Suppressor macrophage (primary cell): ENCODE measurements at regions not wholly inside any gene's neighbourhood (a gene's known extent, or its start where the extent isn't known, plus 50 kb on each side); places are given as distances from the start of the nearest gene placed in this dataset.

ENCODE experiments used
- DNase-seq, 4 experiments: peaks; one replicate each; pipeline ENCODE4 v3.0.0-alpha.2; 2020 to 2022

DNA sequence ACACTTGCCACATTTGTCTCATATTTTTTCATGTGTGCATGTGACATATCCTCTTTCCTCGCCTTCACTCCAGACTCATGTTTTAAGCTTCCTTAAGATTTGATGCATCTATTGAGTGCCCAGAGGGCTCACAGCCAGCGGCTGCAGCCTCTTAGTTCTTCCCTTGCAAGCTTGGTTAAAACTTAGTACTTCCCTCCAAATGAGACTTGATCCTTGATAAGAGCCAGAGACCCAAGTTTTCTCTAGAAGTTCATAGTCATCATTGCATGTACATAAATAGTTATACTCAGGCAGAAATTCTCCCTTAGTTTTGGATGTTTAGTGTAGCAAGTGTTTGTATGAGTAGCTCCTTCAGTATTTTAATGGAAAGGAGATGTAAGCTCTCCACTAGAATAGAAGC lies 337.6 kb upstream of the B3GALT2 start:
- no peak for DNase-seq

DNA sequence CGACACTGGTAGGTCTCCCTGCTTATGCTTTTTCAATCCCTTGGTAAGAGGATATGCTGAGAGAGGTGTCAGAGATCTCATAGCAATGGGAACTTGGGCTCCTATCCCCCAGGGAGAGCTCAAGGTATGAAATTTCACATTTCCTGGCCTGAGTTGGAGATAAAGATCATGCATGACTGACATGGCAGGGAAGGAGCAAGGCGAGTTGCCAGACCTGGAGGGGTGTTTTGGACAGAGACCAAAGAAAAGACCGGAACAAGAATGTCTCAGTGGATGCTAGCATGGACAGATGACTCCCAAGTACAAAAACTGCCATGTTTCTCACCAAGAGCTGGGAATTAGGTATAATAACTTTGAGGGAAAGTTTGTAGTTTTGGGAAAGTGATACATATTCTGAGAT lies 334.1 kb upstream of the B3GALT2 start:
- DNase-seq: no peak

DNA sequence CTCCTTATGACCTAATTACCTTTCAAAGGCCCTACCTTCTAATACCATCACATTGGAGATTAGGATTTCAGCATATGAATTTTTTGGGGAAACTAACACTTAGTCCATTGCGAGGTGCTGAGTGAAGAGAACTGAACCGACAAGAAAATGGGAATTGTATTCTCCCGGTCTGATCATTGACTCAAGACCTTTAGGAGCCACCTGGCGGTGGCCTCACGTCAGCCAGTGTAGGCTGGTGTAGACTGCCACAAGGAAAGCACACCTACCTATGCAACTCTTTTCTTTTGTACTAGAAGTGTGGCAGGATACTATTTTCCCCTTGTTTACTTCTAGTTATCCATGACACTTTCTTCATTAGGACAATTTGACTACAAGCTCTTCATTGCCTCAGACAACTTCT lies 333.5 kb upstream of the B3GALT2 start:
- no peak for DNase-seq

DNA sequence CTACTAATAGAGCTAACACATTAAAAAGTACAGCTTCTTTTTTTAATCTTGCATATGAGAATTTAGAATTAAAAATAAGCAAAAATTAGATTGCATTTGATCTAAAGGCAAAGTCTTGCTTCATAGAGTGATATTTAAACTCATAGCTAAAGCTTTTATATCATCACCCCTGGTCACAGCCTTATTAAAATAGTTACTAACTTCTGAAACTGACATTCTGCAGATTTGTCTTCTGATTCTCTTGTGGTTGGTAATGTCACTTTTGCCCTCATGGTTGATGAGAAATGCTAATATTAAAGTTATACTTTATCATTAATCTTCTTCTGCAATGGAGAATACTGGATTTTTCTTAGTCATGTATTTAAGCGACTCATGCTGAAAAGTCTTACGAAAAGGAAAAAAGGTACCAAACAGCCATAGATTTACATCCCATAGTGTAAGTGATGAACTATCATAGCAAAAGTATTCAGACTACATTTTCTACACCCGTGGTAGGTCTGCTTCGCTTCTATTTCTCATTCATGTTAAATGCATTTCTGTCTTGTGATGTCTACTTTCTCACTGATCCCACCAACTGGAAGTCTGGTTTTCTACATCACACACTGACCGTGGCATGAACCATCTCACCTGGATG lies 330.5 kb upstream of the B3GALT2 start:
- no peak for DNase-seq

DNA sequence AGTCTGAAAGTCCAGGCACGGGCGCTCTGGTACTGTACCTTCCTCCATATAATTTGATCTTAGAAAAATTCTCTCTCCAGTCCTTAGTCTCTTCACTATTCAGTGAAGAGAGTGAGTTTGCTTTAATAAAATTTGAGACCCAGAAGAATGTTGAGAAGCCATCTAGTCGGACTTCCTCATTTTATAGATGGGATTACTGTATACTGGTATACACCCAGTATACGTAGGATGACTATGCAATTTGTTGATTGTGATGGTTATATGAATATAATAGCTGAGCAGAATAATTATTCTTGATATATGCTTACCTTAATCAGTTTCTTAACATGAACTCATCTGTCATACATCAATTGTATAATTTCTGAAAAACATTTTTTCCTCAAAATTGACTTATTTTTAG lies 328.0 kb upstream of the B3GALT2 start:
- DNase-seq: peak in 2 of 4 experiments; percentile 35 to 51

DNA sequence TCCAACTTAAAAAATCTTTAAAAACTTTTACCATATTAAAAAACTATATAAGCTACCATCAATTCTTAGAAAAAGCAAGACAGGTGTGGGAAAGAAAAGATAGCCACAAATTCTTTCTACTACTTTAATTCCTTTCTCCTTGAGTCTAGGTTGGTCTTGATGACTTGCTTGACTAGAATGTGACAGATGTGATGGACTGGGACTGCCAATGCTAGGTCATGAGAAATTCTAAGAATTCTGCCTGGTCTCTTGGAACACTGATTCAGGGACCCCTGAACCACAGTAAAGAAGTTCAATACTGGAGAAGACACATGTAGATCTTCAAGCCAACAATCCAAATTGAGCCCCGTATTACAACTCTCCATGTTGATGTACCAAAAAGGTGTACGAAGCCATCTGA lies 326.6 kb upstream of the B3GALT2 start:
- no peak for DNase-seq

DNA sequence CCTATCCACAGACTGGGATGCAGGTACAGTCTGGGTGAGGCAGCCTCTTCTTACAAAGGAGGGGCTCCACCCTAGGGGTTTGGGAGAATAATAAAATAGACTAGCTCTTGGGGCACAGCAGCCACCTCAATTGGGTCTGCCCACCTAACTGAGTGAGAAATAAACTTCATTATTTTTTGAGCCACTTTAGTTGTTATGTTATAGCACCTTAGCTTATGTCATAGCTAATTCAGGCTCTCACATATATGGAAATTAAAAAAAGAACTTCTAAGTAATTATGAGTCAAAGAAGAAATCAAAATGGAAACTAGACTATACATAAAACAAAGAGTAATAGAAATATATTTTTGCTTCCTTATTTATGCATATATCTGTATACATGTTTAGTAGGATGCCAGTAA lies 318.5 kb upstream of the B3GALT2 start:
- DNase-seq: no peak

DNA sequence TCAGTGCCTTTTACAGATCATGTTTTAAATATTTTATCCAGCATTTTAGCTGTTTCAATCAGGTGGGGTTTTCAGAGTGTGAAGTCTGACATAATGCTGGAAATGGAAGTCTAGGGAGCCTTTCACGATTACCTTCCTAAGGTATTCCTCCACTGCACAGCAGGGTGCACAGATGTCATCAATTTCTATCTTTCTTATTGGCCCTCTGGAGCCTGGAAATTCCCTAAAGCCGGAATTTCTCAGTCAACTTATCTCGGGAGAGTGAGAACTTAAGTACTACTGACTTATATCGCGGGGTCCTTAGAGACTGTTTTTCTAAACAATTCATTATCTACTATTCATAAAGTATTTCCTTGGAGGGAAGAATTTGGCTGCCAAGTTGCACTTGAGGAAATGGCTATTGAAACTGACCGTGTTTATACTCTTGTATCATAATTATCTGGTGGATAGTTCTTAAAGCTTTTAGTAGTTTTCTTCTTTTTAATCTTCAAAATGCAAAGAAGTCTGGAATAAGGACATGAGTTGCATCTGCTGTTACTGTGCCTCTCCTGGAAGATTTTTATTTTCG lies 311.8 kb upstream of the B3GALT2 start:
- no peak for DNase-seq

DNA sequence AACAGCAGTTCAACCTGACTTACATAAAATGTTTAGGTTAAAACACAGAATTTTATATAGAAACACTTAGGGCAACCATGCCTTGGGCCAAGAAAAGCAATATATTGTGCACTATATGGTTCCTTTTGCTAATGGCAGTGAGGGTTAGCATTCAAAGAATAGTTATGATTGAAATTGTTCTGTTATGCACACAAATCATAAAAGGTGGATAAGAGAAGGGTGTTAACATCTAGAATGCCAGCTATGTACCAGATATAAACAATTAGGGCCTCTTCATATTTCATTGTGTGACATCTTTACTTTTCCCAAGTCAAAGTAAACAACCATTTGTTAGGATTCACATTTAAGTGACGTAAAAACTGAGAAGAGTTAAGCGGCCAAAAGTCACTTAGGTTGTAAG lies 308.0 kb upstream of the B3GALT2 start:
- DNase-seq: no peak

DNA sequence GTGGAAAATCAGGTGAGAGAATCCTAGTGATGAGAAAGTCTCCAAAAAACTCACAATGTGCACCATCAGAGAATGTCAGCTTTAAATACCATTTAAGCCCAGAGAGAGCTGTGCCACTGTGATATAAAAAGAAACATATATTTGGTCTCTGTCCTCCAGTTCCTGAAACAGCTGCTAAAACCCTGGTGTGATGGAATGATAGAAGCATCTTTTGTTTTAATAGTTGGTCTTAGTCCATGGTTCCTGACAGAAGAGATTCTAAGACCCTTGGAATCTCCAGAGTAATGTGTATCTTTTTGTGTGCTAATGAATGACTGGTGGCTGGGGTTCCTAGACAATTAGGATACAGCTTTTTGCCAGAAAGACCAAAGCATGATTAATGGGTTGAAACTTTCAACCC lies 302.8 kb upstream of the B3GALT2 start:
- no peak for DNase-seq

DNA sequence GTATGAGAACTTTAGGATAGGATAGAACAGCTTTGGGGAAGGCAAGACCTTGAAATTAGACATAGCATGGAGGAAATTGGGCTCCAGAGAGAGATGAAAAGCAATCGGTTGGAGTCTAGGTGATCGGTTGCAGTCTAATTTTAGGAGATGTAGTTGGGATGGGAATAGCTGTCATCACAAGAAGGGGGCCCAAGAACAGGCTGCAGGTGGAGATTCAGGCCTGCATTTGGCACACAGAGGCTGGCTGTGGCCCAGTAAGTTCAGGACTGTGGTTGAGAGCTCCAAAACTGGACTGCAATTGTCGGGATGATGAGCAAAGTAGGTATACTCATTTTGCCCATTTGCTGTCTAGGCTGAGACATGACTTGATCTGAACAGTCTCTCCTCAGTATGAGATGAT lies 301.3 kb upstream of the B3GALT2 start:
- DNase-seq: no peak

DNA sequence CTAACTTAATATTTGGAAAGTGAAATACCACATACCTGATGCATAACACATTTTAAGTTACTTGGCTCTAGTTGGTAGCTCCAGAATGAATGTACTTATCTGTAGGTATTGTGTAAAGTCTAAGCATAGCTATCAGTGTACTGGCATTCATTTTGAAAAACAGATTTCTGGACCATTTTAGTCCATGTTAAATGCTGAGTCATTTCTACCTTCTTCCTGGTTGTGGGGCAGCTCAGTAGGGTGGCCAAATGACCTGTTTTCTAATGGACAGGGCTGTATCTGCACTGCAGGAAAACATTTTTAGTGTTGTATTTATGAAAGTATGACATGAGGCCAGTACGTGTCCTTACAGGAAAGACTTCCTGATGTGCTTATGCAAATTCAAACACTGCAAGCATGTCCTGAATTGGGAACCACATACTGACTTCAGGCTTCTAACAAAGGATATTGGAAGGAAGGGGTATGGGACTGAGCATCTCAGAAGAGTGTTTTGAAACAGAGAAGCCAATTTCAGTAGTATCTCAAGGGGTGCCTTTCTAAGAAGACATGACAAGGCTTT lies 300.3 kb upstream of the B3GALT2 start:
- no peak for DNase-seq

DNA sequence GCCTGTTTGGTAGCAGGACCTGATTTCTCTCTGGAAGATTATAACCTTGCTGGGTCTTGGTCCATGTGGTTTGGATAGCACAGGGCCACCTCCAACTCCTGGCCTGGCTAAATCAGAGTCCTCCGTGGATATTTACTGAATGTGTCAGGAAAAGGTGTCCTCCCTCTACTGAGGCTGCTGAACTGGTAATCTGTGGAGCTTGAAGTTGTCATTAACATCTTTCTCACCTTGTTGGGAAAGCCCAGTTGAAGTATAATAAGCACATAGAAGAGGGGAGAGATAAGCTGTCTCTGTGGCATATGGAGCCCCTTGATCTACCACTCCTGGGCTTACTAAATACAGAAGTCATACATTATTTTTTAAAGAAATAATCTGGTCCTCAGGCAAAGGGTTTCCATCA lies 294.3 kb upstream of the B3GALT2 start:
- no peak for DNase-seq

DNA sequence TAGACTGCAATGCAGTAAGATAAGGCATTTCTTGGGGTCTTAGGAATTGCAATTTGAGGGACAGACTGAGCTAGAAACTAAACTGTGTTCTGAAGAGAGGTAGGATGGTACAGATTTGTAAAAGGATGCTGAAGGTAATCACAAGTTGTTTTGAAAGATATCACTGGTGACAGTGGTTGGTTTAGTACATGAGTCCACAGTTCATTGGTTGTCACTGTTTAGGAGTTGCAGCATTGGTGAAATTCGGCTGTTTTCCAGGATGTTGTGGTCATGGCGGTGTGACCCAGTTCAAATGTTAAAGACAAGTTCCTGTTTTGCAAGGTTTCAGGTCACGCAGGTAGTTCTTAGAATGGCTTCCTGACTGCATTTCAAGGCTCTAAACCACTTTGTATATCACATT lies 292.8 kb upstream of the B3GALT2 start:
- DNase-seq: no peak

DNA sequence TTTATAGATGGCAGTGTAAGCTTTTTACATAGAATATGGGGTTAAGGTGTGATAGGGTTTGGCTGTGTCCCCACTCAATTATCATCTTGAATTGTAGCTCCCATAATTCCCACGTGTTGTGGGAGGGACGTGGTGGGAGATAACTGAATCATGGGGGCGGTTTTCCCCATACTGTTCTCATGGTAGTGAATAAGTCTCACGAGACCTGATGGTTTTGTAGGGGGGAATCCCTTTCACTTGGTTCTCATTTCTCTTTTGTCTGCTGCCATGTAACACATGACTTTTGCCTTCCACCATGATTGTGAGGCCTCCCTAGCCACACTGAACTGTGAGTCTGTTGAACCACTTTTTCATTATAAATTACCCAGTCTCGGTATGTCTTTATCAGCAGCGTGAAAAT lies 290.3 kb upstream of the B3GALT2 start:
- DNase-seq: no peak

DNA sequence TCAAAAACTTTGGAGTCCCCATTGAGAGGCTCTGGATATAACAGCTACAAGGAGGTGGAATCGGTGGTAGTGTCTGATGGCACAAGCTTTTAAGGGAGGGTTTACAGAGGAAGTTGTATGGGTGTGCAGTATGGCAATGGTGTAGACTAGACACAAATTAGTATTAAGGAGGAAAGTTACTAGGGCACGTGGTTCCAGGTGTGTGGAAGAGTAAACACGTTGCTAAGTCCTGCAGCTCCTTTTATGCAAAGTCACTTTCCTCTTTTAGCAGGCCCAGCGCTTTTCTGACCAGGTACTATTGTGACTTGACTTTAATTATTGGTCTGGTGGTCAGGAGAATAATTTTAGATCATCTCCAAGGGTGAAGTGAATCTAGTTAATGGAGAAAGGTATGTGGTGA lies 287.5 kb upstream of the B3GALT2 start:
- no peak for DNase-seq

DNA sequence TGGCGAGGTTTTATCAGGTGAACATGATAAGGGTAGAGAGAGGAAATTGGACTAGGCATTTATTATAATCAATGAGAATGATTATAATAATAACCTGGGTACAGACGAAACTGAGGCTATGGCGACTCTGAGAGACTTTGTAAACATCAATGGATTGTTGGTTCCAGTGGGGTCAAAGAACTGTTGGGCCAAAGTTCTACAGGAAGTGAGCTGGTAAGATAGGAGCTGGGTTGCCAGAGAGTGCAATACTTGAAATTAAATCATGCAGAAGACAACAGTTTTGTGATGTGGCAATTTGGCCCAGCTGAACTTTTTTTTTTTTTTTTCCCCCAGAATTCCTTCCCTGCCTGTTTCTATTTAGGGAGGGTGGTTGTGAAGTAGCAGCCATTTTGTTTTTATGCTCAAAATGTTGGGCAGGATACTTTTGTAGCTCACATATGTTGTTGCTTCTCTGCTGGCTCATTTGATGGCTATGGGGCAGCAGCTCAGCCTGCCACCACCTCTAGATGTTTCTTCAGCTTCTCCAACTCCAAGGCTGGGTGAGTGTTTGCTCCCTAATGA lies 286.5 kb upstream of the B3GALT2 start:
- no peak for DNase-seq

DNA sequence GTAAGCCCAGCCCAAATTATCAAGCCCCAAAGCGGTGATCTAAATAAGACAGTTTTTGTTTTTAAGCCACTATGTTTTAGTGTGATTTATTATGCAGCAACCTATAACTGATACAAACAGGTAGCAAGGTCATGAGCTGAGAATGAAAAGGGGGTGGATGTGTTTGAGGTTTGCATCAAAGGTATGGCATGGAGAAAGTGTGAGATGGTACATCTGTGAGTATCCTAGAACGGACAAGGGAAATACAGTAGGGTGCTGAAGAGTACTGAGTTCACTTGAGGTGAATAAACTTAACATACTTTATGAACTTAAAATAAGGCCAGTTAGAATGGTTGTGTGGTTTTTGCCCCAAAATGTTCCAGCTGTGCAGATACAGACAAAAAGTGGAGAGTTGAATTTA lies 286.0 kb upstream of the B3GALT2 start:
- DNase-seq: no peak

DNA sequence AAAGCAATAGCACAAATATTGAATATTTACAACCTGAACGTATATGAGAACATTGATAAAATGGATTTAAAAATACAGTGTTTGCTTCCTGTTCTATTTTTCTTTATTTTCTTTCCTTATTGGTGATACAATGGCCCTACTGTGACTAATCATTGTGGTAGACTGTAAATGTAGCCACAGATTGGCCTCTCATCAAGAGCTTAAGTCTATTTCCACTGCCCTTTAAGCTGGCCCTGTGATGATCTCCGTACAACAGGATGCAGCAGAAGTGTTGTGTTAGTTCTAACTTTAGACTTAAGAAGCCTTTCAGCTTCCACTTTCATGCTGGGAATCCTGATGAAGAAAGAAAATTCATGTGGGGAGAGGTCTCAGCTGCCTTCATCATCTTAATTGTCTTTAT lies 285.6 kb upstream of the B3GALT2 start:
- no peak for DNase-seq

DNA sequence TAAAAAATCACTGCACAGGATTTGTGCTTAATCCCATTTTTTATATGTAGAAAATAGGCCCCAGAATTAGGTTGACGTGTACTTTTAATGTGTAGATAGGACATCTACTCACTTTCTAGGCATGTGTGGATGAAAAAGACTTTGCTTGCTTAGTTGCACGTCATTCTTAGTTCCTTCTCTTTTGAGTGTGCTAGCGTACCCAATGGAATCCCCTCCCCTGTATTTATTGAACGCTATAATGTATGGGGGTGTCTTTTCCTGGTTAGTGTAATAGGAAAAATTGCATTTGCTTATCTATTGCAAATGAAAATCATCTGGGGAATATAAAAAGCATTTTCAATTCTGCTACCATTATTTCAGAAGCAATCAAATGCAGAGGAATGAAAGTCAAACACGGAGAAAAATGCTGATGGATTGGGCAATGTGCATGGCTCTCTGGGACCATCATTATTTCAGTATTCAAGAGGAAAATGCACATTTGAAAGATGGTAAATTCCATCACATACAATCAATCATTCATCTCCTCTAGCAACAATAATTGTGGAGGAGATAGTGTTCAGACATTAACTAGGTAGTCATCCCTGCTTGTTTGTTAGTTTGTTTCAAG lies 277.0 kb upstream of the B3GALT2 start:
- DNase-seq: no peak

DNA sequence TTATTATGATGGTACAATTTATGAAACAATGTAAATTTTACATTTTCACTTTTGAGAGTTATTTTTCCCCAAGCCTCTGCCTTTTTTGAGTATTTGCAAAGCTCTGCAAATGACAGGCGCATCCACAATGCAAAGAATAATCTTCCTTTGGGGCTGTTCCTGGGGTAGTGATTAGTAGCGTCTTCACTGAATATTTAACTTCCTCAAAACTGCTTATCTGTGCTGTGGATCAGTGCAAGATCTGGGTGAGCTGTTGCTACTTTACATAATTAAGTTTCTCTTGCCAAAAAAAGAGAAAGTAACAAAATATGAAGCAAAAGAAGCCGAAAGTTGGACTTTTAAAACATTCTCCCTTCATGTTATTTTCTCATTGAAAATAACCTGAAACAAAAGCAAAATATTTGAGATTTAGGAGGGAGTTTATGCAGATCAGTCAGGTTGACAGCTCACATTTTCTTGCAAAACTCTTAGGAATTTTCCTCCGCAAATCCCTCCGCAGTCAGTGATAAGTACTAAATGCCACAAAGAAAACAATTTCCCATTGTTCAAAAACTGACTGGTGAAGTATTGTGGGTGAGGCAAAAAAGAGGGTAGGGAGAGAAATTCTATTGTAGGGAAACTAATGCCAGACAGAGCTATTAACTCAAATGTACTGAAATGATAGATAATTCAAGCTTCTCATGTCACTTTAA lies 276.4 kb upstream of the B3GALT2 start:
- peak in 3 of 4 experiments; percentile 5 to 23 (median 12) for DNase-seq

DNA sequence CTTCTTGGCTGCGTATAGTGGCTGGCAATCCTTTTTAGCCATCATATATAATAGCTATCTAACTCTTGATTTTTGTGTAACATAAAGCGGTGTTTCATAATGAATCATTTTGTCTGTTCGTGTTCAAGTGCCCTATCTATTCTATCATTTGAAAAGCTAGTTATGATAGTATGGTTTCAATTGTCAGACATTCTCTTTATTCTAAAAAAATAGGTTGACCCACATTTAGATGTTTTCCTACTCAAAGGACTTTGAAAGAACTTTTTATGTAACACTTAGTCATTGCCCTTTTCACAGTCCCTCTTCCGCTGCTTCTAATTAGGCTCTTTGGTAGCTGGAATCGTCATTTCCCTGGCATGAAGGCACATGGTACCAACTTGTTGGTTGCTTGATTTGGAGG lies 272.2 kb upstream of the B3GALT2 start:
- DNase-seq: no peak

DNA sequence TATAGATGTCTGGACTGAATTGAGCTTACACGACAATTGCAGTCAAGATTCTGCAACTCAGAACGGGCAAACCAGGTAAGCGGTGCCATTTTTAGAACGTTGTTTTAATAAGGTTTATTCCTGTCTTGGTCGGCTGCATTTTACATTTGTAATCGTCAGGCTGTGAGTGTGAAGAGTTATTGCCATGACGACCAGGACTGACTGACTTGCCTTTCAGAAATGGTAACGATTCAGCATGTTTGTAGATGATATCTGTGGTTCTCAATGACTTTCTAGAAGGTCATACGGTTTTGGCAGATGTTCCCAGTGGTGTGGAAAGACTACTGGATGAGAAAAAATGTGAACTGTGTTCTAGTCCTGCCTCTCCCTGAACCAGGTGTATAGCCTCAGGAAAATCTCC lies 271.3 kb upstream of the B3GALT2 start:
- no peak for DNase-seq
